ENCODE measurements at regions not wholly inside any gene's neighbourhood (a gene's known extent, or its start where the extent isn't known, plus 50 kb on each side); places are given as distances from the start of the nearest gene placed in this dataset.

DNA sequence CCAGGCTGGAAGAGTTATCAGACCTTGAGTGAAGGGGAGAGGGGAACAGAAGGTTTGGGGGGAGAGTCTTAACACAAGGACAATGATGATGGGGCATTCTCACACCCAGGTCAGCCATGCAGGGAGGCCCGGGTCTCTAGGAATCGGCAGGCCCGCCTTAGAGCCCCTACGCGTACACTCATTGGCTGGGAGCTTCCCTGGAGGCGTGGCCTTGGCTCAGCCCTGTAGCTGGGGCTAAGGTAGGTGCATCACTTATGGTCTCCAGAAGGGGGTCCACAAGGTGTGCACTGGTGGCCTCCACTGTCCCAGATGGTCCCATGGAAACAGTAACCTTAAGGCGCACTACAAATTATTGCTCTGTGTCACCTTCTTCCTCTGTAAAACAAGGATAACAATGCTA lies 660.1 kb downstream of the MED13L start:
- TF ChIP-seq POLR2A (IDR thresholded peaks at IDR 0.05), result no peak
- TF ChIP-seq, protein P1, sequence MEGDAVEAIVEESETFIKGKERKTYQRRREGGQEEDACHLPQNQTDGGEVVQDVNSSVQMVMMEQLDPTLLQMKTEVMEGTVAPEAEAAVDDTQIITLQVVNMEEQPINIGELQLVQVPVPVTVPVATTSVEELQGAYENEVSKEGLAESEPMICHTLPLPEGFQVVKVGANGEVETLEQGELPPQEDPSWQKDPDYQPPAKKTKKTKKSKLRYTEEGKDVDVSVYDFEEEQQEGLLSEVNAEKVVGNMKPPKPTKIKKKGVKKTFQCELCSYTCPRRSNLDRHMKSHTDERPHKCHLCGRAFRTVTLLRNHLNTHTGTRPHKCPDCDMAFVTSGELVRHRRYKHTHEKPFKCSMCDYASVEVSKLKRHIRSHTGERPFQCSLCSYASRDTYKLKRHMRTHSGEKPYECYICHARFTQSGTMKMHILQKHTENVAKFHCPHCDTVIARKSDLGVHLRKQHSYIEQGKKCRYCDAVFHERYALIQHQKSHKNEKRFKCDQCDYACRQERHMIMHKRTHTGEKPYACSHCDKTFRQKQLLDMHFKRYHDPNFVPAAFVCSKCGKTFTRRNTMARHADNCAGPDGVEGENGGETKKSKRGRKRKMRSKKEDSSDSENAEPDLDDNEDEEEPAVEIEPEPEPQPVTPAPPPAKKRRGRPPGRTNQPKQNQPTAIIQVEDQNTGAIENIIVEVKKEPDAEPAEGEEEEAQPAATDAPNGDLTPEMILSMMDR (IDR thresholded peaks at IDR 0.05), result no peak

Data from thyroid gland (tissue), 4 donors.